MCF 10A (cell line): ENCODE measurements at regions not wholly inside any gene's neighbourhood (a gene's known extent, or its start where the extent isn't known, plus 50 kb on each side); places are given as distances from the start of the nearest gene placed in this dataset.
"Not testable (repeated sequence)": the region's sequence is repeated elsewhere in the genome, so short reads cannot be mapped to it uniquely, and the experiment has no call there.

Source experiments
- BruUV-seq: library from RNA; stranded (reverse); fragments of 400-500 nt; replicated peaks from 2 replicates; lab custom pipeline; 2021; lab: Mats Ljungman, UMichigan
- CTCF ChIA-PET: fragments of 300-600 bp; sonication (Branson Sonifier 250); formaldehyde crosslinking; extraction: SDS; loops from one replicate; lab custom pipeline; 2021; ENCODE audit warnings: antibody characterized with exemption, inconsistent platforms; lab: Yijun Ruan, JAX
- POLR2A ChIA-PET: fragments of 300-600, 350-650 bp; sonication (Branson Sonifier 250); formaldehyde crosslinking; extraction: SDS; loops from one replicate; lab custom pipeline; 2020; ENCODE audit warnings: antibody characterized with exemption, inconsistent platforms; lab: Yijun Ruan, JAX
- DNase-seq: peaks from one replicate; pipeline ENCODE4 v3.0.0-alpha.2; 2018; ENCODE audit not compliant: unreplicated experiment
- H3K27ac Mint-ChIP-seq: one replicate; pipeline ENCODE4 v1.8.0; 2022; ENCODE audit warnings: mild to moderate bottlenecking, low read depth, mixed read lengths; ENCODE audit not compliant: unreplicated experiment
- H3K27me3 Mint-ChIP-seq: one replicate; pipeline ENCODE4 v1.8.0; 2022; ENCODE audit warnings: mixed read lengths; ENCODE audit not compliant: insufficient read depth, unreplicated experiment
- H3K36me3 Mint-ChIP-seq: one replicate; pipeline ENCODE4 v1.8.0; 2022; ENCODE audit warnings: mild to moderate bottlenecking, moderate library complexity, mixed read lengths; ENCODE audit not compliant: insufficient read depth, unreplicated experiment
- H3K4me1 Mint-ChIP-seq: one replicate; pipeline ENCODE4 v1.8.0; 2022; ENCODE audit warnings: mixed read lengths; ENCODE audit not compliant: insufficient read depth, unreplicated experiment
- H3K4me3 Mint-ChIP-seq: one replicate; pipeline ENCODE4 v1.8.0; 2022; ENCODE audit warnings: mild to moderate bottlenecking, moderate library complexity, mixed read lengths; ENCODE audit not compliant: unreplicated experiment
- H3K9me3 Mint-ChIP-seq: one replicate; pipeline ENCODE4 v1.8.0; 2022; ENCODE audit warnings: mixed read lengths; ENCODE audit not compliant: unreplicated experiment
- intact Hi-C: fragments of 100-400 bp; cut with micrococcal nuclease; formaldehyde crosslinking; loops from 2 replicates; pipeline ENCODE4 v1.14.1; 2022
- TF ChIP-seq, protein P1 (sequence below): fragments of 200-600 bp; IDR thresholded peaks from one replicate; pipeline ENCODE4 v1.8.0; 2022; ENCODE audit warnings: antibody characterized with exemption, mild to moderate bottlenecking; ENCODE audit not compliant: unreplicated experiment

GRCh38 chr13:65336916-65337315, 1893.2 kb downstream of the PCDH9 start:
- Mint-ChIP-seq H3K27ac (no peak overlapping the region), H3K36me3 (no peaks in the 10 kb centered on the region), H3K9me3 (no peaks in the 10 kb centered on the region), H3K4me3 (no peak overlapping the region), H3K27me3 (peaks cover 22% of the 10 kb centered on the region), H3K4me1 (peaks cover 11% of the 10 kb centered on the region)
- ChIA-PET POLR2A (no interaction called here), CTCF (no interaction called here)
- intact Hi-C loops, result no loop called here
- TF ChIP-seq, protein P1, sequence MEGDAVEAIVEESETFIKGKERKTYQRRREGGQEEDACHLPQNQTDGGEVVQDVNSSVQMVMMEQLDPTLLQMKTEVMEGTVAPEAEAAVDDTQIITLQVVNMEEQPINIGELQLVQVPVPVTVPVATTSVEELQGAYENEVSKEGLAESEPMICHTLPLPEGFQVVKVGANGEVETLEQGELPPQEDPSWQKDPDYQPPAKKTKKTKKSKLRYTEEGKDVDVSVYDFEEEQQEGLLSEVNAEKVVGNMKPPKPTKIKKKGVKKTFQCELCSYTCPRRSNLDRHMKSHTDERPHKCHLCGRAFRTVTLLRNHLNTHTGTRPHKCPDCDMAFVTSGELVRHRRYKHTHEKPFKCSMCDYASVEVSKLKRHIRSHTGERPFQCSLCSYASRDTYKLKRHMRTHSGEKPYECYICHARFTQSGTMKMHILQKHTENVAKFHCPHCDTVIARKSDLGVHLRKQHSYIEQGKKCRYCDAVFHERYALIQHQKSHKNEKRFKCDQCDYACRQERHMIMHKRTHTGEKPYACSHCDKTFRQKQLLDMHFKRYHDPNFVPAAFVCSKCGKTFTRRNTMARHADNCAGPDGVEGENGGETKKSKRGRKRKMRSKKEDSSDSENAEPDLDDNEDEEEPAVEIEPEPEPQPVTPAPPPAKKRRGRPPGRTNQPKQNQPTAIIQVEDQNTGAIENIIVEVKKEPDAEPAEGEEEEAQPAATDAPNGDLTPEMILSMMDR, result no peak
- no TSS peak for BruUV-seq
- peak; percentile 58 for DNase-seq

DNA sequence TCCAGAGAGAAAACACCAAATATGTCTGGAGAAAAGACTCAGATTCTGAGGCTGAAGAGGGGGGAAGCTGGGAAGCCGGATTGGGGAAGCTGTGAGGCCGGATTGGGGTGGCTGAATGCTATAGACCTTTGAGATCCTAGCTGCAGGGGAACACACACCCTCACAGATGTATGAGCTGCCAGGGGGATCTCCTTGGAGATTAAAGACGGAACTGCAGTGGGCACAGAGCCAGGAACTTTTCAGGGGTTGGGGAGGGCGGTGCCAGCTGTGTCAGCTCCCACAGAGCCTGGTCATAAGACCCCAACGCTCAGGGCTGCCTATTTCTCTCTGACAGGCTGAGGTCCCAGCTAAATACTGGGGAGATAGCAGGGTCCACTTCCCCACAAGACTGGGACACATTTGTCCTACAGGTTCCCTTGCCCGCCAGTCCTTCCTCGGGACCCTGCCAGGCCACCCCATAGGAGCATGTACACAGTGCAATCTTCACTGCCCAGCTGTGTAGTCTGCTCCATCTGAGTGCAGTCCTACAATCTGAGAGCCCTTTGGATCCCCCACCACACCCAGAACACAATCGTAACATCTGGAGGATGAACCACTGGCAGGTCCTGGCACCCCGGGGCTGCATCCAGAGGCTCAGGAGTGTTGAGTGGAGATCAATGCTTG, 1893.9 kb downstream of the PCDH9 start:
- BruUV-seq, result no TSS peak
- ChIA-PET POLR2A (no interaction called here), CTCF (interaction anchor here (0.5 kb wide), 1 partner anchor 32 kb away, joined by 4 read pairs; no protein-coding TSS in a partner anchor)
- H3K27me3 Mint-ChIP-seq, result peaks cover 24% of the 10 kb centered on the region
- no peak overlapping the region for H3K27ac Mint-ChIP-seq
- no peaks in the 10 kb centered on the region for H3K9me3 Mint-ChIP-seq
- H3K4me3 Mint-ChIP-seq, result no peak overlapping the region
- H3K36me3 Mint-ChIP-seq, result no peaks in the 10 kb centered on the region
- TF ChIP-seq, protein P1, result no peak
- H3K4me1 Mint-ChIP-seq, result peaks cover 11% of the 10 kb centered on the region
- intact Hi-C loops, result no loop called here
- no peak for DNase-seq

GRCh38 chr13:65330691-65331090, 1899.4 kb downstream of the PCDH9 start:
- Mint-ChIP-seq H3K9me3 (no peaks in the 10 kb centered on the region), H3K4me3 (no peak overlapping the region), H3K36me3 (no peaks in the 10 kb centered on the region), H3K27ac (no peak overlapping the region), H3K4me1 (no peaks in the 10 kb centered on the region), H3K27me3 (peaks cover 24% of the 10 kb centered on the region)
- BruUV-seq, result no TSS peak
- DNase-seq, result no peak
- TF ChIP-seq, protein P1, result no peak
- ChIA-PET POLR2A (no interaction called here), CTCF (no interaction called here)
- intact Hi-C loops, result no loop called here

- Mint-ChIP-seq H3K4me1 (no peaks in the 10 kb centered on the region), H3K36me3 (no peaks in the 10 kb centered on the region), H3K9me3 (no peaks in the 10 kb centered on the region), H3K4me3 (no peak overlapping the region), H3K27ac (no peak overlapping the region), H3K27me3 (peaks cover 24% of the 10 kb centered on the region)
- POLR2A ChIA-PET, result no interaction called here
- CTCF ChIA-PET, result no interaction called here
- no peak for DNase-seq
- intact Hi-C loops, result no loop called here
- BruUV-seq, result no TSS peak
- TF ChIP-seq, protein P1, result no peak
Observed at GRCh38 chr13:65330287-65330686, 1899.8 kb downstream of the PCDH9 start.

GRCh38 chr13:65323192-65323591, 1906.9 kb downstream of the PCDH9 start:
- intact Hi-C loops, H3K27ac Mint-ChIP-seq, H3K4me1 Mint-ChIP-seq, H3K4me3 Mint-ChIP-seq, DNase-seq, POLR2A ChIA-PET, H3K9me3 Mint-ChIP-seq, H3K36me3 Mint-ChIP-seq, BruUV-seq, H3K27me3 Mint-ChIP-seq: not testable (repeated sequence)
- CTCF ChIA-PET, result interaction anchor here (0.7 kb wide), 1 partner anchor 271 kb away, joined by 3 read pairs; no protein-coding TSS in a partner anchor

DNA sequence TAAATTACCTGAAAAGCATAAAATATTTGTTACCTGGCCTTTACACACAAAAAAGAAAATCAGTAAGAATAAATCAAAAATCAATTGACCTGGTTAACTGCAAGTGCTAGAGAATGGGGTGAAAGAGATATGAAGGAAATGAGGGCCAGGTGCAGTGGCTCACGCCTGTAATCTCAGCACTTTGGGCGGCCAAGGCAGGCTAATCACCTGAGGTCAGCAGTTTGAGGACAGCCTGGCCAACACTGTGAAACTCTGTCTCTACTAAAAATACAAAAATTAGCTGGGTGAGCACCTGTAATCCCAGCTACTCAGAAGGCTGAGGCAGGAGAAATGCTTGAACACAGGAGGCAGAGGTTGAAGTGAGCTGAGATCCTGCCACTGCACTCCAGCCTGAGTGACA, 1908.7 kb downstream of the PCDH9 start:
- H3K27ac Mint-ChIP-seq, H3K4me3 Mint-ChIP-seq, H3K36me3 Mint-ChIP-seq, BruUV-seq, H3K27me3 Mint-ChIP-seq, H3K9me3 Mint-ChIP-seq, H3K4me1 Mint-ChIP-seq, intact Hi-C loops, DNase-seq, POLR2A ChIA-PET: not testable (repeated sequence)
- CTCF ChIA-PET, result interaction anchor here (0.7 kb wide), 1 partner anchor 64 kb away, joined by 3 read pairs; no protein-coding TSS in a partner anchor
